HepG2 (cell line): ENCODE measurements at regions not wholly inside any gene's neighbourhood (a gene's known extent, or its start where the extent isn't known, plus 50 kb on each side); places are given as distances from the start of the nearest gene placed in this dataset.

Experiments
- ARID2 ChIP-seq: sonication (generic); formaldehyde crosslinking; IDR thresholded peaks from 2 replicates; pipeline ENCODE4 v1.8.1; 2022; ENCODE audit warnings: mild to moderate bottlenecking, missing genetic modification reagents, borderline replicate concordance
- MEIS1 ChIP-seq: sonication (generic); formaldehyde crosslinking; IDR thresholded peaks from 2 replicates; pipeline ENCODE4 v1.9.0; 2021; ENCODE audit warnings: mild to moderate bottlenecking, missing genetic modification reagents, moderate library complexity, borderline replicate concordance
- RFX5 ChIP-seq: IDR thresholded peaks from 2 replicates; pipeline ENCODE4 v1.6.1; 2011; ENCODE audit warnings: low read depth, low read length, improper control_type of control experiment
- ZKSCAN1 ChIP-seq: fragments of 150-350 bp; IDR thresholded peaks from 2 replicates; pipeline ENCODE4 v1.6.1; 2014; ENCODE audit warnings: low read length
- ZNF549 ChIP-seq: sonication (generic); formaldehyde crosslinking; IDR thresholded peaks from 2 replicates; pipeline ENCODE4 v1.5.0; 2020; ENCODE audit warnings: missing genetic modification reagents
- ZNF776 ChIP-seq: sonication (generic); formaldehyde crosslinking; IDR thresholded peaks from 2 replicates; pipeline ENCODE4 v1.4.0; 2020; ENCODE audit warnings: mild to moderate bottlenecking, missing genetic modification reagents
- TF ChIP-seq, protein P1 (sequence below): sonication (generic); formaldehyde crosslinking; IDR thresholded peaks from 2 replicates; pipeline ENCODE4 v1.4.0; 2020; ENCODE audit warnings: missing genetic modification reagents, mild to moderate bottlenecking, borderline replicate concordance
- TF ChIP-seq, protein P2 (sequence below): sonication (generic); formaldehyde crosslinking; IDR thresholded peaks from 2 replicates; pipeline ENCODE4 v1.5.0; 2020; ENCODE audit warnings: mild to moderate bottlenecking, missing genetic modification reagents
- TF ChIP-seq, protein P3 (sequence below): sonication (generic); formaldehyde crosslinking; IDR thresholded peaks from 2 replicates; pipeline ENCODE4 v1.5.0; 2020; ENCODE audit warnings: mild to moderate bottlenecking, missing genetic modification reagents, moderate library complexity
- TF ChIP-seq, protein P4 (sequence below): sonication (generic); formaldehyde crosslinking; IDR thresholded peaks from 2 replicates; pipeline ENCODE4 v1.5.1; 2020; ENCODE audit warnings: mild to moderate bottlenecking, missing genetic modification reagents, moderate library complexity

DNA sequence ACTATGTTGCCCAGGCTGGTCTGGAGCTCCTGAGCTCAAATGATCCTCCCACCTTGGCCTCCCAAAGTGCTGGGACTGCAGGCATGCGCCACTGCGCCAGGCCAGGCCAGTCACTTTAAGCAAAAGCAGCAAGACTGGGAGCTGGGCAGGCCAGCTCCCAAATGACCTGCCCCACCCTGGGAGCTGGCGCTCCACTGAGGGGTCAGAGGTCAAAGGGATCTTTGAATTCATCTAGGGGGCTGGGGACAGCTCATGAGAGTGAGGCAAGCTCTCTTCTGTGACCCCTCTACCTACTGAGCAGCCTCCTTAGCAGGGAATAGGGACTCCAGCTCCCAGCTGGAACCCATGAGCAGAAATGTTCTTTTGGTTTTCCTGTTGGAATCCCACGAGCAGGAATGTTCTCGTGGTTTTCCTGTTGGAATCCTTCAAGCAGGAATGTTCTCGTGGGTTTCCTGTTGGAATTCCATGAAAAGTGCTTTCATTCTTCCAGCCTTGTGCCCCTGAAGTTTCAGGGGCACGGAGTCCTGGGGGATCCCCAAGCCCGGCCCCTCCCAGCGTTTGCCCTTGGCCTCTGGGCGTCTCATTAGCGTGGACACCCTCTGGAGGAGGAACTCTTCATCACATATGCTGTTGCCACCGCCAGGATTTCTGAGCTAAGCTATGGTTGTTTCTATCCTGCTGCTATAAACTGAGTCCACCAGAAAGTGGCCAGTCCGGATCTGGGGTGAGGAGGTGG, 162.0 kb upstream of the HAAO start (continued):
- TF ChIP-seq ZNF776 (CRISPR knock-in tag) (no peak), ARID2 (CRISPR knock-in tag) (no peak), ZNF549 (CRISPR knock-in tag) (no peak), ZKSCAN1 (no peak), RFX5 (no peak), MEIS1 (CRISPR knock-in tag) (no peak)
- TF ChIP-seq, protein P1, sequence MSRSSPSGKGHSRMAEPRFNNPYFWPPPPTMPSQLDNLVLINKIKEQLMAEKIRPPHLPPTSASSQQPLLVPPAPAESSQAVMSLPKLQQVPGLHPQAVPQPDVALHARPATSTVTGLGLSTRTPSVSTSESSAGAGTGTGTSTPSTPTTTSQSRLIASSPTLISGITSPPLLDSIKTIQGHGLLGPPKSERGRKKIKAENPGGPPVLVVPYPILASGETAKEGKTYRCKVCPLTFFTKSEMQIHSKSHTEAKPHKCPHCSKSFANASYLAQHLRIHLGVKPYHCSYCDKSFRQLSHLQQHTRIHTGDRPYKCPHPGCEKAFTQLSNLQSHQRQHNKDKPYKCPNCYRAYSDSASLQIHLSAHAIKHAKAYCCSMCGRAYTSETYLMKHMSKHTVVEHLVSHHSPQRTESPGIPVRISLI (CRISPR knock-in tag) = no peak
- TF ChIP-seq, protein P2, sequence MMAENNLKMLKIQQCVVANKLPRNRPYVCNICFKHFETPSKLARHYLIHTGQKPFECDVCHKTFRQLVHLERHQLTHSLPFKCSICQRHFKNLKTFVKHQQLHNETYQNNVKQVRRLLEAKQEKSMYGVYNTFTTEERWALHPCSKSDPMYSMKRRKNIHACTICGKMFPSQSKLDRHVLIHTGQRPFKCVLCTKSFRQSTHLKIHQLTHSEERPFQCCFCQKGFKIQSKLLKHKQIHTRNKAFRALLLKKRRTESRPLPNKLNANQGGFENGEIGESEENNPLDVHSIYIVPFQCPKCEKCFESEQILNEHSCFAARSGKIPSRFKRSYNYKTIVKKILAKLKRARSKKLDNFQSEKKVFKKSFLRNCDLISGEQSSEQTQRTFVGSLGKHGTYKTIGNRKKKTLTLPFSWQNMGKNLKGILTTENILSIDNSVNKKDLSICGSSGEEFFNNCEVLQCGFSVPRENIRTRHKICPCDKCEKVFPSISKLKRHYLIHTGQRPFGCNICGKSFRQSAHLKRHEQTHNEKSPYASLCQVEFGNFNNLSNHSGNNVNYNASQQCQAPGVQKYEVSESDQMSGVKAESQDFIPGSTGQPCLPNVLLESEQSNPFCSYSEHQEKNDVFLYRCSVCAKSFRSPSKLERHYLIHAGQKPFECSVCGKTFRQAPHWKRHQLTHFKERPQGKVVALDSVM (CRISPR knock-in tag) = peak; percentile 65; the same call in 1 of the 2 replicates
- TF ChIP-seq, protein P3, sequence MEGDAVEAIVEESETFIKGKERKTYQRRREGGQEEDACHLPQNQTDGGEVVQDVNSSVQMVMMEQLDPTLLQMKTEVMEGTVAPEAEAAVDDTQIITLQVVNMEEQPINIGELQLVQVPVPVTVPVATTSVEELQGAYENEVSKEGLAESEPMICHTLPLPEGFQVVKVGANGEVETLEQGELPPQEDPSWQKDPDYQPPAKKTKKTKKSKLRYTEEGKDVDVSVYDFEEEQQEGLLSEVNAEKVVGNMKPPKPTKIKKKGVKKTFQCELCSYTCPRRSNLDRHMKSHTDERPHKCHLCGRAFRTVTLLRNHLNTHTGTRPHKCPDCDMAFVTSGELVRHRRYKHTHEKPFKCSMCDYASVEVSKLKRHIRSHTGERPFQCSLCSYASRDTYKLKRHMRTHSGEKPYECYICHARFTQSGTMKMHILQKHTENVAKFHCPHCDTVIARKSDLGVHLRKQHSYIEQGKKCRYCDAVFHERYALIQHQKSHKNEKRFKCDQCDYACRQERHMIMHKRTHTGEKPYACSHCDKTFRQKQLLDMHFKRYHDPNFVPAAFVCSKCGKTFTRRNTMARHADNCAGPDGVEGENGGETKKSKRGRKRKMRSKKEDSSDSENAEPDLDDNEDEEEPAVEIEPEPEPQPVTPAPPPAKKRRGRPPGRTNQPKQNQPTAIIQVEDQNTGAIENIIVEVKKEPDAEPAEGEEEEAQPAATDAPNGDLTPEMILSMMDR = 0 out of 2 replicates have a peak, but pooled peaks have one; percentile 25
- TF ChIP-seq, protein P4, sequence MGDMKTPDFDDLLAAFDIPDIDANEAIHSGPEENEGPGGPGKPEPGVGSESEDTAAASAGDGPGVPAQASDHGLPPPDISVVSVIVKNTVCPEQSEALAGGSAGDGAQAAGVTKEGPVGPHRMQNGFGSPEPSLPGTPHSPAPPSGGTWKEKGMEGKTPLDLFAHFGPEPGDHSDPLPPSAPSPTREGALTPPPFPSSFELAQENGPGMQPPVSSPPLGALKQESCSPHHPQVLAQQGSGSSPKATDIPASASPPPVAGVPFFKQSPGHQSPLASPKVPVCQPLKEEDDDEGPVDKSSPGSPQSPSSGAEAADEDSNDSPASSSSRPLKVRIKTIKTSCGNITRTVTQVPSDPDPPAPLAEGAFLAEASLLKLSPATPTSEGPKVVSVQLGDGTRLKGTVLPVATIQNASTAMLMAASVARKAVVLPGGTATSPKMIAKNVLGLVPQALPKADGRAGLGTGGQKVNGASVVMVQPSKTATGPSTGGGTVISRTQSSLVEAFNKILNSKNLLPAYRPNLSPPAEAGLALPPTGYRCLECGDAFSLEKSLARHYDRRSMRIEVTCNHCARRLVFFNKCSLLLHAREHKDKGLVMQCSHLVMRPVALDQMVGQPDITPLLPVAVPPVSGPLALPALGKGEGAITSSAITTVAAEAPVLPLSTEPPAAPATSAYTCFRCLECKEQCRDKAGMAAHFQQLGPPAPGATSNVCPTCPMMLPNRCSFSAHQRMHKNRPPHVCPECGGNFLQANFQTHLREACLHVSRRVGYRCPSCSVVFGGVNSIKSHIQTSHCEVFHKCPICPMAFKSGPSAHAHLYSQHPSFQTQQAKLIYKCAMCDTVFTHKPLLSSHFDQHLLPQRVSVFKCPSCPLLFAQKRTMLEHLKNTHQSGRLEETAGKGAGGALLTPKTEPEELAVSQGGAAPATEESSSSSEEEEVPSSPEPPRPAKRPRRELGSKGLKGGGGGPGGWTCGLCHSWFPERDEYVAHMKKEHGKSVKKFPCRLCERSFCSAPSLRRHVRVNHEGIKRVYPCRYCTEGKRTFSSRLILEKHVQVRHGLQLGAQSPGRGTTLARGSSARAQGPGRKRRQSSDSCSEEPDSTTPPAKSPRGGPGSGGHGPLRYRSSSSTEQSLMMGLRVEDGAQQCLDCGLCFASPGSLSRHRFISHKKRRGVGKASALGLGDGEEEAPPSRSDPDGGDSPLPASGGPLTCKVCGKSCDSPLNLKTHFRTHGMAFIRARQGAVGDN (CRISPR knock-in tag) = peak; percentile 67
